H9 (cell line): ENCODE measurements at regions not wholly inside any gene's neighbourhood (a gene's known extent, or its start where the extent isn't known, plus 50 kb on each side); places are given as distances from the start of the nearest gene placed in this dataset.

Experiments
- DNase-seq: peaks from one replicate; pipeline ENCODE4 v3.0.0-alpha.2; 2017
- H2AFZ ChIP-seq: one replicate; pipeline ENCODE4 v1.6.1; 2013; ENCODE audit warnings: mild to moderate bottlenecking, low read length, control low read depth, moderate library complexity
- H2AK5ac ChIP-seq: 2 replicates; pipeline ENCODE4 v1.6.1; 2013; ENCODE audit warnings: low read length, control low read depth, mixed read lengths; ENCODE audit not compliant: insufficient read length
- H2BK120ac ChIP-seq: one replicate; pipeline ENCODE4 v1.6.1; 2013; ENCODE audit warnings: low read depth, mild to moderate bottlenecking, low read length, control low read depth, inconsistent platforms; ENCODE audit not compliant: poor library complexity, severe bottlenecking
- H2BK12ac ChIP-seq: 2 replicates; pipeline ENCODE4 v1.6.1; 2013; ENCODE audit warnings: low read length, control low read depth, mixed read lengths, low read depth; ENCODE audit not compliant: insufficient read length
- H2BK15ac ChIP-seq: 2 replicates; pipeline ENCODE4 v1.6.1; 2013; ENCODE audit warnings: low read depth, low read length, control low read depth
- H2BK20ac ChIP-seq: one replicate; pipeline ENCODE4 v1.6.1; 2013; ENCODE audit warnings: low read depth, mild to moderate bottlenecking, low read length, control low read depth, inconsistent platforms; ENCODE audit not compliant: poor library complexity, severe bottlenecking
- H2BK5ac ChIP-seq: 2 replicates; pipeline ENCODE4 v1.6.1; 2013; ENCODE audit warnings: low read length, control low read depth, mixed read lengths; ENCODE audit not compliant: insufficient read length
- H3K14ac ChIP-seq: 2 replicates; pipeline ENCODE4 v1.6.1; 2013; ENCODE audit warnings: low read length, control low read depth; ENCODE audit not compliant: insufficient read depth
- H3K18ac ChIP-seq: 2 replicates; pipeline ENCODE4 v1.6.1; 2013; ENCODE audit warnings: low read depth, mild to moderate bottlenecking, mixed read lengths, low read length, control low read depth; ENCODE audit not compliant: insufficient read length
- H3K23ac ChIP-seq: 2 replicates; pipeline ENCODE4 v1.6.1; 2013; ENCODE audit warnings: low read length, control low read depth, mixed read lengths, low read depth; ENCODE audit not compliant: insufficient read length
- H3K23me2 ChIP-seq: 2 replicates; pipeline ENCODE4 v1.6.1; 2013; ENCODE audit warnings: low read depth, mild to moderate bottlenecking, mixed read lengths, low read length, control low read depth; ENCODE audit not compliant: insufficient read length, poor library complexity, severe bottlenecking
- H3K27ac ChIP-seq: 2 replicates; pipeline ENCODE4 v1.5.1; 2013; ENCODE audit warnings: low read length, control low read depth, mixed read lengths, low read depth; ENCODE audit not compliant: insufficient read length
- H3K27me3 ChIP-seq: 2 replicates; pipeline ENCODE4 v1.6.1; 2013; ENCODE audit warnings: low read length, control low read depth, inconsistent platforms; ENCODE audit not compliant: insufficient read depth
- H3K4ac ChIP-seq: 2 replicates; pipeline ENCODE4 v1.6.1; 2013; ENCODE audit warnings: low read depth, mild to moderate bottlenecking, control low read depth, inconsistent platforms, low read length, moderate library complexity
- H3K4me1 ChIP-seq: 2 replicates; pipeline ENCODE4 v1.6.1; 2013; ENCODE audit warnings: low read length, control low read depth, inconsistent platforms; ENCODE audit not compliant: insufficient read depth
- H3K4me2 ChIP-seq: 2 replicates; pipeline ENCODE4 v1.6.1; 2013; ENCODE audit warnings: low read length, control low read depth, mixed read lengths; ENCODE audit not compliant: insufficient read length, insufficient read depth
- H3K56ac ChIP-seq: 2 replicates; pipeline ENCODE4 v1.6.1; 2013; ENCODE audit warnings: low read depth, mild to moderate bottlenecking, mixed read lengths, low read length, control low read depth; ENCODE audit not compliant: insufficient read length
- H3K79me1 ChIP-seq: 2 replicates; pipeline ENCODE4 v1.6.1; 2013; ENCODE audit warnings: low read depth, mild to moderate bottlenecking, moderate library complexity, low read length, control low read depth, inconsistent platforms; ENCODE audit not compliant: insufficient read depth, poor library complexity, severe bottlenecking
- H3K79me2 ChIP-seq: 2 replicates; pipeline ENCODE4 v1.6.1; 2013; ENCODE audit warnings: low read length, control low read depth, inconsistent platforms; ENCODE audit not compliant: insufficient read depth
- H3K9ac ChIP-seq: 2 replicates; pipeline ENCODE4 v1.6.1; 2013; ENCODE audit warnings: low read length, control low read depth, mixed read lengths; ENCODE audit not compliant: insufficient read length; ENCODE audit errors: extremely low read depth
- H3K9me3 ChIP-seq: one replicate; pipeline ENCODE4 v1.6.1; 2013; ENCODE audit warnings: low read depth, low read length, inconsistent platforms; ENCODE audit not compliant: control insufficient read depth
- H3T11ph ChIP-seq: one replicate; pipeline ENCODE4 v1.6.1; 2013; ENCODE audit warnings: mild to moderate bottlenecking, low read length, control low read depth, inconsistent platforms
- H4K20me1 ChIP-seq: one replicate; pipeline ENCODE4 v1.6.1; 2013; ENCODE audit not compliant: control insufficient read depth, insufficient read length, insufficient read depth
- H4K5ac ChIP-seq: 2 replicates; pipeline ENCODE4 v1.6.1; 2013; ENCODE audit warnings: low read depth, mild to moderate bottlenecking, mixed read lengths, low read length, control low read depth; ENCODE audit not compliant: insufficient read length
- H4K8ac ChIP-seq: replicated peaks from 2 replicates; pipeline ENCODE4 v1.6.1; 2013; ENCODE audit warnings: low read length, control low read depth, mixed read lengths, low read depth; ENCODE audit not compliant: insufficient read length
- H4K91ac ChIP-seq: 2 replicates; pipeline ENCODE4 v1.6.1; 2013; ENCODE audit warnings: low read depth, mild to moderate bottlenecking, moderate library complexity, mixed read lengths, low read length, control low read depth; ENCODE audit not compliant: insufficient read length
- H3K27ac Mint-ChIP-seq, 3 experiments: 2 replicates in 2 of 3; 3 replicates in 1 of 3; pipeline ENCODE4 v1.8.0; 2020 to 2021; ENCODE audit warnings: mixed read lengths in 3 of 3, mild to moderate bottlenecking in 1 of 3, moderate library complexity in 1 of 3
- H3K27me3 Mint-ChIP-seq: 2 replicates; pipeline ENCODE4 v1.8.0; 2021; ENCODE audit warnings: low read depth, mild to moderate bottlenecking, moderate library complexity, mixed read lengths
- H3K36me3 Mint-ChIP-seq, 3 experiments: 2 replicates in 2 of 3; 3 replicates in 1 of 3; pipeline ENCODE4 v1.8.0; 2020 to 2021; ENCODE audit warnings: low read depth in 3 of 3, mixed read lengths in 3 of 3; ENCODE audit not compliant: insufficient read depth in 1 of 3
- H3K4me1 Mint-ChIP-seq, 2 experiments: 2 replicates each; pipeline ENCODE4 v1.8.0; 2020; ENCODE audit warnings: mixed read lengths in 2 of 2
- H3K4me3 Mint-ChIP-seq, 2 experiments: 2 replicates in 1 of 2; 3 replicates in 1 of 2; pipeline ENCODE4 v1.8.0; 2020 to 2021; ENCODE audit warnings: mild to moderate bottlenecking in 2 of 2, mixed read lengths in 2 of 2, moderate library complexity in 1 of 2
- H3K9me3 Mint-ChIP-seq, 2 experiments: 2 replicates in 1 of 2; 3 replicates in 1 of 2; pipeline ENCODE4 v1.8.0; 2020; ENCODE audit warnings: mild to moderate bottlenecking in 2 of 2, mixed read lengths in 2 of 2, moderate library complexity in 1 of 2
- CTCF ChIP-seq: fragments of 200-600 bp; sonication (generic); conservative IDR thresholded peaks from 3 replicates; pipeline ENCODE4 v1.8.0; 2021; ENCODE audit warnings: antibody characterized with exemption, mild to moderate bottlenecking
- WGBS: extraction: QIAGEN DNeasy Blood & Tissue Kit; methylation state at CpG from one replicate; pipeline ENCODE4 v1.1.7; 2013; ENCODE audit warnings: missing lambda C conversion rate, low lambda C conversion rate, mixed read lengths; ENCODE audit not compliant: insufficient read length; ENCODE audit errors: extremely low coverage; 5-methylcytosine and 5-hydroxymethylcytosine counted together

GRCh38 chr2:166573391-166573790, 79.3 kb upstream of the SCN7A start:
- no CpG with 5 or more reads among the region's 3 CpGs for WGBS
- H4K20me1 ChIP-seq, result no peaks in the 10 kb centered on the region
- peaks cover 13 to 18% of the 10 kb centered on the region in 2 experiments for H3K4me1 Mint-ChIP-seq
- no peak overlapping the region for H2BK5ac ChIP-seq
- no peak overlapping the region for H3K14ac ChIP-seq
- H2BK120ac ChIP-seq, result no peak overlapping the region
- H2AFZ ChIP-seq, result no peak overlapping the region
- no peak overlapping the region for H4K5ac ChIP-seq
- H3K9me3 ChIP-seq, result no peaks in the 10 kb centered on the region
- no peaks in the 10 kb centered on the region for H3K79me2 ChIP-seq
- H3K79me1 ChIP-seq, result no peaks in the 10 kb centered on the region
- no peak overlapping the region for H3K56ac ChIP-seq
- H3K27ac Mint-ChIP-seq, result peak overlapping the region in 1 of 3 experiments; percentile 94; a peak in 4 of 7 replicates
- no peak overlapping the region for H2BK12ac ChIP-seq
- no peak overlapping the region for H3K4me3 Mint-ChIP-seq
- no peak overlapping the region for H3K4ac ChIP-seq
- no peak overlapping the region for H2AK5ac ChIP-seq
- H3K36me3 Mint-ChIP-seq, result no peaks in the 10 kb centered on the region
- no peak overlapping the region for H3K18ac ChIP-seq
- H3T11ph ChIP-seq, result no peak overlapping the region
- no peak overlapping the region for H4K8ac ChIP-seq
- H3K27ac ChIP-seq, result no peak overlapping the region
- TF ChIP-seq CTCF, result no peak
- H4K91ac ChIP-seq, result no peak overlapping the region
- no peak overlapping the region for H2BK15ac ChIP-seq
- no peak overlapping the region for H2BK20ac ChIP-seq
- DNase-seq, result peak; percentile 38
- no peak overlapping the region for H3K9ac ChIP-seq
- no peak overlapping the region for H3K23ac ChIP-seq
- no peaks in the 10 kb centered on the region for H3K9me3 Mint-ChIP-seq
- H3K4me1 ChIP-seq, result no peaks in the 10 kb centered on the region; the same call in 1 of the 2 replicates
- H3K23me2 ChIP-seq, result no peaks in the 10 kb centered on the region
- no peaks in the 10 kb centered on the region for H3K27me3 ChIP-seq
- H3K4me2 ChIP-seq, result no peak overlapping the region
- H3K27me3 Mint-ChIP-seq, result no peaks in the 10 kb centered on the region
